Esophagus (tissue), 2 donors: ENCODE measurements at regions not wholly inside any gene's neighbourhood (a gene's known extent, or its start where the extent isn't known, plus 50 kb on each side); places are given as distances from the start of the nearest gene placed in this dataset.

ENCODE experiments used
- H3K27ac ChIP-seq, 2 donors: one replicate each; pipeline ENCODE4 v1.5.1; 2013; ENCODE audit warnings: low read depth in 2 of 2, mild to moderate bottlenecking in 2 of 2, inconsistent platforms in 1 of 2, low read length in 1 of 2, moderate library complexity in 1 of 2
- H3K27me3 ChIP-seq, 2 donors: one replicate each; pipeline ENCODE4 v1.6.1; 2013; ENCODE audit warnings: low read length in 2 of 2, control low read depth in 1 of 2, mild to moderate bottlenecking in 1 of 2; ENCODE audit not compliant: insufficient read depth in 2 of 2, control insufficient read depth in 1 of 2
- H3K36me3 ChIP-seq, 2 donors: one replicate each; pipeline ENCODE4 v1.6.1; 2013; ENCODE audit warnings: low read length in 1 of 2; ENCODE audit not compliant: control insufficient read depth in 2 of 2, insufficient read depth in 2 of 2
- H3K4me1 ChIP-seq, 2 donors: one replicate each; pipeline ENCODE4 v1.6.1; 2013; ENCODE audit warnings: low read length in 1 of 2; ENCODE audit not compliant: control insufficient read depth in 2 of 2, insufficient read depth in 2 of 2
- H3K4me3 ChIP-seq, 2 donors: one replicate each; pipeline ENCODE4 v1.5.1; 2013; ENCODE audit warnings: low read length in 2 of 2, mild to moderate bottlenecking in 2 of 2, low read depth in 1 of 2, moderate library complexity in 1 of 2
- H3K9me3 ChIP-seq, 2 donors: one replicate each; pipeline ENCODE4 v1.6.1; 2013; ENCODE audit warnings: mild to moderate bottlenecking in 2 of 2, low read depth in 1 of 2, low read length in 1 of 2, moderate library complexity in 1 of 2; ENCODE audit not compliant: control insufficient read depth in 2 of 2, insufficient read depth in 1 of 2
- WGBS, 2 donors: extraction: QIAGEN DNeasy Blood & Tissue Kit; methylation state at CpG; one replicate each; pipeline ENCODE4 v1.1.7; 2013; 5-methylcytosine and 5-hydroxymethylcytosine counted together
- donor health status: healthy with polysubstance abuse.
- donor health status: Bipolar disorder and iron deficiency.

DNA sequence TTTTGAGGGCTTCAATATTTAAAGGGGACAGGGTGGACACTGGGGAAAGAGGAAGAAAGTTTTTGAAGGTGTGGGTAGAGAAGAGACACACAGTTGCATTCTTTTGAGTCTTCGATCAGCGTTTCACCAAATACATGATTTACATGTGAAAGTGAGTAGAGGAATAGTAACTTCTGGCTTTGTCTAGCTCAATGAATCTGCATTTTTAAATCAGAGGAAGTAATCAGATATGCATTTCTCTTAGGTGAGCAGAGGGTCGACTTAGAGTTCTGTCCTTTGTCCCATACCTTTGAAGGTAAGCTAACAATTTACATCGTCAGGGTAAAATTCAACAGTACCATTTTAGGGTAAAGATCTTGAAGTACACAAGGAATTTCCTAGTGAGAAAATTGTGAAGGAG is 406.4 kb upstream of the ZNF462 start:
- H3K9me3 ChIP-seq, result no peaks in the 10 kb centered on the region
- WGBS, 2 donors, result 67 to 72% methylated on average over 4 of the region's 4 CpGs
- no peaks in the 10 kb centered on the region for H3K27me3 ChIP-seq
- H3K27ac ChIP-seq, result no peak overlapping the region
- no peak overlapping the region for H3K4me3 ChIP-seq
- no peaks in the 10 kb centered on the region for H3K36me3 ChIP-seq
- no peaks in the 10 kb centered on the region for H3K4me1 ChIP-seq

DNA sequence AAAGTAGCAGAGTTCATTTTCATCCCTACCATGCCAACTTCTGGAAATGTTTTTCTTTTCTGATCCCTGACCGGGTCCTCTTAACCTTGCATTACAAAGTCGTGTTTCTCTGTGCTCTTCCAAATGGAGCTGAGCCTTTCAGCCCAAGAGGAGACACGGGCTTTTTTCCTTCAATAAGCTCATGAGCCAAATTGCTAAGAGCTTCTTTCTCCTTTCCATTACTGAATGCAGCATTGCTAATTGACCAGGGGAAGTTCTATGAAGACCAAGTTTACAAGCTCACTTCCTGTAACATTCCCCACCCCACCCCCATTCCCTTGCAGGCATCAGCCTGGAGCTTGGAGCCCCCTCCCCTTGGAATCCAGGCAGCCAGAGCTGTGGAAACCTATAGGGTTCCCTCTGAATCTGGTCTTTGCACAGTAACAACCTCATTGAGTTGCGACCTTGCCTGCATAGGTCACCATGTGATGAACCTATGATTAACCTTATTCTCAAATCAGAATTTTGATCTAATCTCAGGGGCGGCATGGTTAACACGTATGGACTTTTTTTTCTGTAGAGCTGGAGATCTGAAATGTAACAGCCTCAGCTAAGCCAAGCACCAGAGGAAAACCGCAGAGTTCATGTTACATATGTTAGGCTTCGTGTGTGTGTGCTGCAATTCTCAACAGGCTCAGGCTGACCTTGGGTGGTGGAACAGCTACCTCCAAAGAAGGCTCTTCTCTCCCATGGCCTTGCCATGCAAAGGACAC is 395.7 kb upstream of the ZNF462 start:
- WGBS, 2 donors, result 48 to 59% methylated on average over 8 of the region's 8 CpGs
- no peak overlapping the region for H3K27ac ChIP-seq
- H3K27me3 ChIP-seq, result no peaks in the 10 kb centered on the region
- no peak overlapping the region for H3K4me3 ChIP-seq
- H3K9me3 ChIP-seq, result no peaks in the 10 kb centered on the region
- H3K36me3 ChIP-seq, result no peaks in the 10 kb centered on the region
- no peaks in the 10 kb centered on the region for H3K4me1 ChIP-seq

DNA sequence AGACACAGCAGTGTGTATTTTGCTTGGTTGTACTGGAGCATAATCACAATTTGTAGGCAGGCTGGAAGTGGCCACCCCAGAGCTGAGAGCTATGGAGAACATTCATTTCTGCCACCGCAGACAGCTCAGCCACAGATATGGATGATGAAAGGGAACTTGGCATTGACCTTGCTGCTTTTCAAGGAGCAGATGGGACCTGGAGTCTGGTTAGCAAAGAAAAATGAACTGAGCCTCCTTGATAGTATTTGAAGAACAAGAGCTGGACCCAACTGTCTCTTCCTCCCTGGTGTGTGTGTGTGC is 395.2 kb upstream of the ZNF462 start:
- H3K36me3 ChIP-seq, result no peaks in the 10 kb centered on the region
- H3K27me3 ChIP-seq, result no peaks in the 10 kb centered on the region
- H3K9me3 ChIP-seq, result no peaks in the 10 kb centered on the region
- no peak overlapping the region for H3K27ac ChIP-seq
- H3K4me1 ChIP-seq, result no peaks in the 10 kb centered on the region
- 86 to 95% methylated on average over 1 of the region's 1 CpG for WGBS, 2 donors
- H3K4me3 ChIP-seq, result no peak overlapping the region

DNA sequence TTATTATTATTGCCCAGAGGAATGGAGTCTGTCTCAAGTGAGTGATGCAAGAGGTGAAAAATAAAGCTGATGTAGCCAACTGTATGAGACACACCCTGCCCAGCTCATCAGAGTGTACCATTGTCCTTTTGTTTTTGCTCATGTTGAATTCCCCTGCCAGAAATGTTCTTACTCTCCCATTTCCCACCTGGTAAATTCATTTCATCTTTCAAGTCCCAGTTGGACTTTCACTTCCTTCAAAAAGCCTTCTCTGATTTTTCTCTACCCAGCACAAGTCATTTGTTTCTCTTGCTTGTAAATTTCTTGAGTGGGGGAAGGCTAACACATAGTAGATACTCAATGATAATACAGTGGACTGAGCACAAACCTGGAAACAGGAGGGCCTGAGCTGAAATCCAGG is 394.5 kb upstream of the ZNF462 start:
- Histone ChIP-seq H3K4me1 (no peaks in the 10 kb centered on the region), H3K36me3 (no peaks in the 10 kb centered on the region), H3K27ac (no peak overlapping the region), H3K27me3 (no peaks in the 10 kb centered on the region), H3K4me3 (no peak overlapping the region), H3K9me3 (no peaks in the 10 kb centered on the region)

GRCh38 chr9:106478312-106478711 is 384.7 kb upstream of the ZNF462 start:
- H3K27ac ChIP-seq, result no peak overlapping the region

DNA sequence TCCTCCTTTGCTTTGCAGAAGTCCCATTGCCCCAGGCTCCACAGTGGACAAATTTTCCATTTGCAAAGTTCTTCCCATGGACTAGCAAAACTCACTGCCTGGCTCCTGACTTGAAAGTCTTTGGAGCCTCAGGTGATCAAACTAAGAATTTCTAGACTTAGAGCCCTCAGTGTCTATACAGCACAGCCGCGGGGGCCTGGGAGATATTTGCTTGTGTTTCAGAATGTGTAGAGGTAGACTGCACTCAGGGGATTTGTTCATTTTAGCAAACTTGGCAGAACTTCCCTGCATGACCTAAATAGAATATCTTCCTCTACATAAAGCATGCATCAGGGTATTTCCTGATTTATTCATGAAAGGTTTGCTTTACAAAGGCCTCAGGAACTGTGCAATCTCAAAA is 384.2 kb upstream of the ZNF462 start:
- H3K4me3 ChIP-seq, result no peak overlapping the region
- H3K27me3 ChIP-seq, result no peaks in the 10 kb centered on the region
- H3K27ac ChIP-seq, result no peak overlapping the region
- H3K4me1 ChIP-seq, result peaks cover 0 to 4% of the 10 kb centered on the region in 2 donors
- WGBS, 2 donors, result 61 to 62% methylated on average over 2 of the region's 2 CpGs
- H3K36me3 ChIP-seq, result no peaks in the 10 kb centered on the region
- no peaks in the 10 kb centered on the region for H3K9me3 ChIP-seq

More at GRCh38 chr9:106478312-106478711, 384.7 kb upstream of the ZNF462 start:
- no peaks in the 10 kb centered on the region for H3K9me3 ChIP-seq
- no peak overlapping the region for H3K4me3 ChIP-seq
- H3K36me3 ChIP-seq, result no peaks in the 10 kb centered on the region
- peaks cover 0 to 4% of the 10 kb centered on the region in 2 donors for H3K4me1 ChIP-seq
- WGBS, 2 donors, result 61 to 75% methylated on average over 1 of the region's 1 CpG
- H3K27me3 ChIP-seq, result no peaks in the 10 kb centered on the region

DNA sequence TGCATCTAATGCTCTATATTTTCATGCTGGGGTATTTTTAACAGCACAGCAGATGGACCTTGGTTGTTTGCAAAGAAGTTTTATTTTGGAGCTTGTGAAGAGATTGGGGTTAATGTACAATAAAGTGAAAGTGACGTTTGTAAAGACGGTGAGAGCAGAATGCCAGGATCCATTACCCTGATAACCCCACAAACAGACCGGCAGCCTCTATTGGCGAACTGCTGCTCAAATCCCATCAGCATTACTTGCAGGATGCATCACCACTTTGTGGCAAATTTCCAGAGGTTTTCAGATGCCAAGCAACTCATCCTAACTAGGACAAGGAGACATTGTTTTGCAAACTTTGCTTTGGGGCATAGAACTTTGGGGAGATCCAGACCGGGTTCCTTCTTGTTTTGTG is 383.3 kb upstream of the ZNF462 start:
- H3K9me3 ChIP-seq, result no peaks in the 10 kb centered on the region
- H3K4me3 ChIP-seq, result no peak overlapping the region
- H3K36me3 ChIP-seq, result no peaks in the 10 kb centered on the region
- no peak overlapping the region for H3K27ac ChIP-seq
- WGBS, 2 donors, result 41 to 43% methylated on average over 5 of the region's 5 CpGs
- no peaks in the 10 kb centered on the region for H3K27me3 ChIP-seq
- H3K4me1 ChIP-seq, result peaks cover 0 to 4% of the 10 kb centered on the region in 2 donors

DNA sequence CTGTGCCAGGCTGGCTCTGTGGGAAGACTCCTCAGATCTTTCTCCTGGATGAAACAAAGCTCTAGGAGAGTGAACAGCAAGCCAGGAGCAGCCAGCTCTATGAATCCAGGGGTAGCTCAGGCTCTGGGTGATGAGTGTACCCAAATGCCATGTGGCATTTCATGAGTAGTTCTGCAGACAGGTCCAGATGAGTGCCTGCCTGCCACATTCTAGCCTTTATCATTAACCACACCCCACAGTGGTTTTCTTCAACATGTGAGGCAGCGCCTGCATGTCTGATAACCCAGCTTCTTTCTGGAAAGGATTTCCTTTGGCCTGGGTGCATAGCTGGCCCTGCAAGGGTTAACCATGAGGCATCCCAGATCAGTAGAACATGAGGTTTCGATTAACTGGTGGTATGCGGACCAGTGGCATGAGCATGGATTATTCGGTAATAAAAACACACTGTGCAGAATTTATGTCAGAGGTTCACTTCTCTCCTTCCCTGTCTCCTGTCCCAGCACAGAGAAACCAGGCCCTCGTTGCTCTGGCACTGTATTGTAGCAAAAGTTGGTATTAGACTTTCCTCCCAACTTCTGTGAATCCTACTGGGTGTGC is 381.9 kb upstream of the ZNF462 start:
- H3K36me3 ChIP-seq, result no peaks in the 10 kb centered on the region
- no peaks in the 10 kb centered on the region for H3K9me3 ChIP-seq
- WGBS, 2 donors, result 67 to 68% methylated on average over 5 of the region's 5 CpGs
- H3K4me3 ChIP-seq, result no peak overlapping the region
- H3K4me1 ChIP-seq, result peaks cover 0 to 4% of the 10 kb centered on the region in 2 donors
- no peaks in the 10 kb centered on the region for H3K27me3 ChIP-seq
- no peak overlapping the region for H3K27ac ChIP-seq

DNA sequence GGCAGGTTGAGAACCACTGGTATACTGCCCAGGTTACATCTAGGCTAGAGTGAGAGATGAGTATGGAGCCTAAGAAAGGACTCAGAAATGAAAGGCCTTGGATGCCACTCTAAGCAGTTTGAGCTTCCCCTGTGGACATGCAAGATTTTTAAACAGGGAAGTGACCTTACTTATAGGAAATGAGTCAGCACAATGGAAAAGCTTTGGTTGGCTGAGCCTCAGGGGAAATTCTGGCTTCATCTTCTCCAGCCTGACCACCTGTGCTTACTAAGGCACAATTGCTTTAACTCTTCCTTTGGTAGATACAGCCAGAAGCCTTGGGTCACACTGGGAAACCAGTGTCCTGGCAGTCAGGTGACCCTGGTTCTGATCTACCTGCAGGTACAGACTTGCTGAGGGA is 380.2 kb upstream of the ZNF462 start:
- Histone ChIP-seq H3K27me3 (no peaks in the 10 kb centered on the region), H3K9me3 (no peaks in the 10 kb centered on the region), H3K27ac (no peak overlapping the region), H3K4me1 (peaks cover 0 to 4% of the 10 kb centered on the region in 2 donors), H3K4me3 (no peak overlapping the region), H3K36me3 (no peaks in the 10 kb centered on the region)

GRCh38 chr9:106486685-106487084 is 376.3 kb upstream of the ZNF462 start:
- Histone ChIP-seq H3K36me3 (no peaks in the 10 kb centered on the region), H3K27ac (no peak overlapping the region), H3K4me3 (no peak overlapping the region), H3K4me1 (peaks cover 0 to 2% of the 10 kb centered on the region in 2 donors), H3K9me3 (no peaks in the 10 kb centered on the region), H3K27me3 (no peaks in the 10 kb centered on the region)
- 57 to 61% methylated on average over 5 of the region's 5 CpGs for WGBS, 2 donors
